ENCODE measurements at regions not wholly inside any gene's neighbourhood (a gene's known extent, or its start where the extent isn't known, plus 50 kb on each side); places are given as distances from the start of the nearest gene placed in this dataset.

GRCh38 chr11:70808686-70809375, 410.5 kb downstream of the CTTN start:
- no peaks in the 10 kb centered on the region for H3K36me3 Mint-ChIP-seq
- H3K27ac Mint-ChIP-seq, result no peak overlapping the region
- DNase-seq (no peak), ATAC-seq (replicated peaks) (no peak)
- H3K27me3 Mint-ChIP-seq, result peaks cover 17 to 26% of the 10 kb centered on the region in 2 donors
- peaks cover 0 to 1% of the 10 kb centered on the region in 2 donors for H3K4me1 Mint-ChIP-seq
- H3K9me3 Mint-ChIP-seq, result no peaks in the 10 kb centered on the region
- no peak overlapping the region for H3K4me3 Mint-ChIP-seq

- DNase-seq (no peak), ATAC-seq (replicated peaks) (no peak)
- Mint-ChIP-seq H3K27ac (no peak overlapping the region), H3K9me3 (no peaks in the 10 kb centered on the region), H3K4me3 (no peak overlapping the region), H3K27me3 (peaks cover 4 to 13% of the 10 kb centered on the region in 2 donors), H3K4me1 (no peaks in the 10 kb centered on the region), H3K36me3 (no peaks in the 10 kb centered on the region)
Observed at GRCh38 chr11:70810133-70810532, 411.8 kb downstream of the CTTN start.

GRCh38 chr11:70810681-70811080, 412.4 kb downstream of the CTTN start:
- H3K4me3 Mint-ChIP-seq, result no peak overlapping the region
- ATAC-seq (replicated peaks) (no peak), DNase-seq (no peak)
- no peaks in the 10 kb centered on the region for H3K9me3 Mint-ChIP-seq
- no peaks in the 10 kb centered on the region for H3K36me3 Mint-ChIP-seq
- peaks cover 0 to 12% of the 10 kb centered on the region in 2 donors for H3K27me3 Mint-ChIP-seq
- H3K27ac Mint-ChIP-seq, result no peak overlapping the region
- no peaks in the 10 kb centered on the region for H3K4me1 Mint-ChIP-seq

- no peaks in the 10 kb centered on the region for H3K36me3 Mint-ChIP-seq
Observed at GRCh38 chr11:70811483-70811882, 413.2 kb downstream of the CTTN start.

GRCh38 chr11:70811915-70812314, 413.6 kb downstream of the CTTN start:
- H3K27me3 Mint-ChIP-seq, result peaks cover 2 to 11% of the 10 kb centered on the region in 2 donors
- H3K27ac Mint-ChIP-seq, result no peak overlapping the region
- H3K4me3 Mint-ChIP-seq, result no peak overlapping the region
- DNase-seq (no peak), ATAC-seq (replicated peaks) (no peak)
- H3K9me3 Mint-ChIP-seq, result no peaks in the 10 kb centered on the region
- no peaks in the 10 kb centered on the region for H3K36me3 Mint-ChIP-seq
- H3K4me1 Mint-ChIP-seq, result peaks cover 0 to 3% of the 10 kb centered on the region in 2 donors

More at GRCh38 chr11:70811483-70811882, 413.2 kb downstream of the CTTN start:
- ATAC-seq (replicated peaks) (no peak), DNase-seq (no peak)
- peaks cover 0 to 3% of the 10 kb centered on the region in 2 donors for H3K4me1 Mint-ChIP-seq
- no peak overlapping the region for H3K4me3 Mint-ChIP-seq
- peaks cover 0 to 11% of the 10 kb centered on the region in 2 donors for H3K27me3 Mint-ChIP-seq
- no peaks in the 10 kb centered on the region for H3K9me3 Mint-ChIP-seq
- no peak overlapping the region for H3K27ac Mint-ChIP-seq

- ATAC-seq (replicated peaks) (no peak), DNase-seq (no peak)
- Mint-ChIP-seq H3K27me3 (peaks cover 6 to 15% of the 10 kb centered on the region in 2 donors), H3K4me3 (no peak overlapping the region), H3K36me3 (no peaks in the 10 kb centered on the region), H3K27ac (no peak overlapping the region), H3K4me1 (peaks cover 0 to 3% of the 10 kb centered on the region in 2 donors), H3K9me3 (no peaks in the 10 kb centered on the region)
Observed at GRCh38 chr11:70812472-70812871, 414.1 kb downstream of the CTTN start.

GRCh38 chr11:70813651-70814050, 415.3 kb downstream of the CTTN start:
- Mint-ChIP-seq H3K4me1 (peaks cover 0 to 3% of the 10 kb centered on the region in 2 donors), H3K36me3 (no peaks in the 10 kb centered on the region), H3K27ac (no peak overlapping the region), H3K4me3 (no peak overlapping the region), H3K27me3 (peaks cover 6 to 15% of the 10 kb centered on the region in 2 donors), H3K9me3 (no peaks in the 10 kb centered on the region)
- DNase-seq (no peak), ATAC-seq (replicated peaks) (no peak)

- H3K36me3 Mint-ChIP-seq, result no peaks in the 10 kb centered on the region
- peaks cover 0 to 3% of the 10 kb centered on the region in 2 donors for H3K4me1 Mint-ChIP-seq
- ATAC-seq (replicated peaks), result no peak
- no peak overlapping the region for H3K4me3 Mint-ChIP-seq
- H3K27me3 Mint-ChIP-seq, result peaks cover 12 to 19% of the 10 kb centered on the region in 2 donors
- DNase-seq, result no peak
- H3K27ac Mint-ChIP-seq, result no peak overlapping the region
- H3K9me3 Mint-ChIP-seq, result no peaks in the 10 kb centered on the region
Observed at GRCh38 chr11:70815485-70815832, 417.1 kb downstream of the CTTN start.

- no peak overlapping the region for H3K27ac Mint-ChIP-seq
- no peaks in the 10 kb centered on the region for H3K36me3 Mint-ChIP-seq
- peaks cover 0 to 3% of the 10 kb centered on the region in 2 donors for H3K4me1 Mint-ChIP-seq
- no peak overlapping the region for H3K4me3 Mint-ChIP-seq
- peaks cover 12 to 25% of the 10 kb centered on the region in 2 donors for H3K27me3 Mint-ChIP-seq
- no peak for ATAC-seq (replicated peaks)
- no peak for DNase-seq
- no peaks in the 10 kb centered on the region for H3K9me3 Mint-ChIP-seq
Observed at GRCh38 chr11:70816156-70816678, 417.9 kb downstream of the CTTN start.

GRCh38 chr11:70818351-70818750, 420.0 kb downstream of the CTTN start:
- peaks cover 5% of the 10 kb centered on the region in 2 donors for H3K9me3 Mint-ChIP-seq
- DNase-seq (no peak), ATAC-seq (replicated peaks) (no peak)
- peaks cover 0 to 3% of the 10 kb centered on the region in 2 donors for H3K36me3 Mint-ChIP-seq
- H3K27ac Mint-ChIP-seq, result no peak overlapping the region
- H3K4me1 Mint-ChIP-seq, result peaks cover 0 to 3% of the 10 kb centered on the region in 2 donors
- no peak overlapping the region for H3K4me3 Mint-ChIP-seq
- peaks cover 22 to 27% of the 10 kb centered on the region in 2 donors for H3K27me3 Mint-ChIP-seq

- peaks cover 29 to 34% of the 10 kb centered on the region in 2 donors for H3K27me3 Mint-ChIP-seq
- DNase-seq (no peak), ATAC-seq (replicated peaks) (no peak)
- H3K4me1 Mint-ChIP-seq, result peaks cover 0 to 7% of the 10 kb centered on the region in 2 donors
- H3K27ac Mint-ChIP-seq, result no peak overlapping the region
- H3K4me3 Mint-ChIP-seq, result no peak overlapping the region
- H3K9me3 Mint-ChIP-seq, result peaks cover 5 to 6% of the 10 kb centered on the region in 2 donors
- peaks cover 3% of the 10 kb centered on the region in 2 donors for H3K36me3 Mint-ChIP-seq
Observed at GRCh38 chr11:70819022-70819421, 420.7 kb downstream of the CTTN start.

GRCh38 chr11:70820311-70820710, 422.0 kb downstream of the CTTN start:
- Mint-ChIP-seq H3K27ac (no peak overlapping the region), H3K36me3 (peaks cover 3% of the 10 kb centered on the region in 2 donors), H3K9me3 (peaks cover 5 to 6% of the 10 kb centered on the region in 2 donors), H3K27me3 (peaks cover 40 to 47% of the 10 kb centered on the region in 2 donors), H3K4me1 (peaks cover 6 to 7% of the 10 kb centered on the region in 2 donors), H3K4me3 (no peak overlapping the region)
- no peak for ATAC-seq (replicated peaks)
- no peak for DNase-seq

GRCh38 chr11:70820712-70821111, 422.4 kb downstream of the CTTN start:
- Mint-ChIP-seq H3K4me3 (no peak overlapping the region), H3K27ac (no peak overlapping the region), H3K27me3 (peaks cover 43 to 47% of the 10 kb centered on the region in 2 donors), H3K36me3 (peaks cover 3% of the 10 kb centered on the region in 2 donors), H3K9me3 (peaks cover 5 to 6% of the 10 kb centered on the region in 2 donors), H3K4me1 (peaks cover 6 to 7% of the 10 kb centered on the region in 2 donors)
- no peak for ATAC-seq (replicated peaks)
- no peak for DNase-seq

- ATAC-seq (replicated peaks), result no peak
Observed at GRCh38 chr11:70823771-70824170, 425.4 kb downstream of the CTTN start.

More at GRCh38 chr11:70823771-70824170, 425.4 kb downstream of the CTTN start:
- DNase-seq, result no peak
- H3K27ac Mint-ChIP-seq, result no peak overlapping the region
- H3K36me3 Mint-ChIP-seq, result peaks cover 3% of the 10 kb centered on the region in 2 donors
- H3K9me3 Mint-ChIP-seq, result peaks cover 5 to 6% of the 10 kb centered on the region in 2 donors
- peaks cover 6 to 9% of the 10 kb centered on the region in 2 donors for H3K4me1 Mint-ChIP-seq
- H3K4me3 Mint-ChIP-seq, result no peak overlapping the region
- peaks cover 57 to 63% of the 10 kb centered on the region in 2 donors for H3K27me3 Mint-ChIP-seq

Data from stimulated activated naive B cell treated with anti-CD40 and anti-IgM and Interleukin-4, amounts not matched to agents 10 μg/mL and 1 μg/mL and 100 μg/mL, for 72 hours (primary cell).